ENCODE measurements at regions not wholly inside any gene's neighbourhood (a gene's known extent, or its start where the extent isn't known, plus 50 kb on each side); places are given as distances from the start of the nearest gene placed in this dataset.
"Not testable (repeated sequence)": the region's sequence is repeated elsewhere in the genome, so short reads cannot be mapped to it uniquely, and the experiment has no call there.

- H3K4me3 ChIP-seq; H3K27ac ChIP-seq; H3K9me3 ChIP-seq (replicated peaks); H3K36me3 ChIP-seq; DNase-seq (ENCODE audit: low read depth in 1 of 2, low spot score in 2 of 2); H3K27me3 ChIP-seq (replicated peaks); H3K4me1 ChIP-seq (replicated peaks): not testable (repeated sequence)
Observed at GRCh38 chr14:40629551-40630137, 977.0 kb upstream of the LRFN5 start.

DNA sequence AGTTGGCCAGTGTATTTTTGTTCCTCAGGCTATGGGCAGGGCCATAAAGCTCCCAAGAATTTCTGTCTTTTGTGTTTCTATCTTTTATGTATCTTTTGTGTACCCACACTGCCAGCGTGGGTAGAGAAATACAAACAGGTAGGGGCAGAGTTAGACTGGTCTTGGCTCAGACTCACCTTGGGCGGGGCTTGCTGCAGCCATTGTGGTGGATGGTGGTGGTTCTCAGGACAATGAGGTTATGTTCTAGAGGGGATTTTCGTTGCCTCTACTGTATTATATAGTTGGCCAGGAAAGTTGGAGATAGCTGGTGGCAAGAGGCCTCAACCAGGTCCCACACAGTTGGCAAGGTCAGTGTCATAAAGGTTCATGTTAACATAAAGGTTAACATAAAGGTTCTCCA, 977.5 kb upstream of the LRFN5 start:
- DNase-seq (ENCODE audit: low read depth in 1 of 2, low spot score in 2 of 2), result no peak
- H3K4me1 ChIP-seq (replicated peaks), result no peaks in the 10 kb centered on the region

GRCh38 chr14:40623643-40624042, 983.0 kb upstream of the LRFN5 start:
- no peak overlapping the region for H3K27ac ChIP-seq
- H3K36me3 ChIP-seq, result no peaks in the 10 kb centered on the region
- no peak overlapping the region for H3K4me3 ChIP-seq
- H3K9me3 ChIP-seq (replicated peaks), result no peaks in the 10 kb centered on the region
- H3K4me1 ChIP-seq (replicated peaks), result no peaks in the 10 kb centered on the region
- DNase-seq (ENCODE audit: low read depth in 1 of 2, low spot score in 2 of 2), result no peak
- H3K27me3 ChIP-seq (replicated peaks), result no peaks in the 10 kb centered on the region

More for the DNA sequence above, 977.5 kb upstream of the LRFN5 start:
- Histone ChIP-seq H3K27me3 (replicated peaks) (no peaks in the 10 kb centered on the region), H3K27ac (no peak overlapping the region), H3K36me3 (no peaks in the 10 kb centered on the region), H3K4me3 (no peak overlapping the region), H3K9me3 (replicated peaks) (no peaks in the 10 kb centered on the region)

GRCh38 chr14:40618225-40618898, 988.3 kb upstream of the LRFN5 start:
- Histone ChIP-seq H3K4me3 (no peak overlapping the region), H3K27me3 (replicated peaks) (no peaks in the 10 kb centered on the region), H3K27ac (no peak overlapping the region), H3K9me3 (replicated peaks) (no peaks in the 10 kb centered on the region), H3K36me3 (no peaks in the 10 kb centered on the region), H3K4me1 (replicated peaks) (no peaks in the 10 kb centered on the region)
- no peak for DNase-seq (ENCODE audit: low read depth in 1 of 2, low spot score in 2 of 2)

DNA sequence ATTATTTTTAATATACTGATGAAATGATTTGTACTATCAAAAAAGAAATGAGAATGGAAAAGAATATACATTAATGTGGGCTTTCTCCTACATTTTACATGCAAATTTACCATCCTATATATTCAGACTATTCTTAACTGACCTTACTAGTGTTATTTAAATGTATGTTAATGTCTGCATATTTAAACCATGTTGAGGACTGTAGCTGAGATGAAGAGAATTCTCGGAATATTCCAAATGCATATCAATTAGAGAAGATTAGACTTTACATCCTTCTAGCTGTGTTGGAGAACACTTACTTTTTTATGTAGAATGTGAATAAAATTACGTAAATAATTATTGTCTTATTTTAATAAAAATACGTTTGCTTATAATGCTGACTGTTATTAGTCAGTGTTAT, 990.1 kb upstream of the LRFN5 start:
- Histone ChIP-seq H3K27ac (no peak overlapping the region), H3K9me3 (replicated peaks) (no peaks in the 10 kb centered on the region)

GRCh38 chr14:40601063-40601462, 1005.6 kb upstream of the LRFN5 start:
- Histone ChIP-seq H3K36me3 (no peaks in the 10 kb centered on the region), H3K4me1 (replicated peaks) (no peaks in the 10 kb centered on the region), H3K27me3 (replicated peaks) (no peaks in the 10 kb centered on the region), H3K9me3 (replicated peaks) (no peaks in the 10 kb centered on the region), H3K27ac (no peak overlapping the region), H3K4me3 (no peak overlapping the region)
- no peak for DNase-seq (ENCODE audit: low read depth in 1 of 2, low spot score in 2 of 2)

More for the DNA sequence above, 990.1 kb upstream of the LRFN5 start:
- Histone ChIP-seq H3K4me3 (no peak overlapping the region), H3K27me3 (replicated peaks) (no peaks in the 10 kb centered on the region), H3K36me3 (no peaks in the 10 kb centered on the region), H3K4me1 (replicated peaks) (no peaks in the 10 kb centered on the region)
- no peak for DNase-seq (ENCODE audit: low read depth in 1 of 2, low spot score in 2 of 2)

- H3K36me3 ChIP-seq, result no peaks in the 10 kb centered on the region
- no peaks in the 10 kb centered on the region for H3K9me3 ChIP-seq (replicated peaks)
- no peaks in the 10 kb centered on the region for H3K27me3 ChIP-seq (replicated peaks)
- no peak overlapping the region for H3K4me3 ChIP-seq
- no peak for DNase-seq (ENCODE audit: low read depth in 1 of 2, low spot score in 2 of 2)
- H3K27ac ChIP-seq, result no peak overlapping the region
- H3K4me1 ChIP-seq (replicated peaks), result no peaks in the 10 kb centered on the region
Observed at GRCh38 chr14:40599725-40600124, 1007.0 kb upstream of the LRFN5 start.

DNA sequence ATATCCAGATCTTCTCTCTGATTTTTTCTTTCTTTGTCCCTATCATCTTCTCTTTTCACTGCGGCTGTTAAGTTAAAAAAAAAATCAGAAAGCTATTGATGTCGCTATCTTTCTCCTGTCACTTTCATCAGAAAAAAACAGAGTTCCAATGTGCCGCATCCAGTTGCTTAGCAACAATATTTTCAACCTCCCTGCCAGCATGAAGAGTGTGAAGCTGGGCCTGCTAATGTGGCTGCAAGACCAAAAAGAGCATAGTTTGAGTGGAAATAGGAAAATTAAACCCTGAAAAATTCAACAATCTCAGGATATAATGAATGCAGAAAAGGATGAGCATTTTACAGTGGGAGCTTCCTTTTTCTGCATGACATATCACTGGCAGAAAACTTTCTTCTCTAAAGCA, 1025.4 kb upstream of the LRFN5 start:
- Histone ChIP-seq H3K4me3 (no peak overlapping the region), H3K36me3 (no peaks in the 10 kb centered on the region), H3K9me3 (replicated peaks) (no peaks in the 10 kb centered on the region), H3K4me1 (replicated peaks) (no peaks in the 10 kb centered on the region), H3K27ac (no peak overlapping the region), H3K27me3 (replicated peaks) (no peaks in the 10 kb centered on the region)
- DNase-seq (ENCODE audit: low read depth in 1 of 2, low spot score in 2 of 2), result no peak

GRCh38 chr14:40576880-40577478, 1029.7 kb upstream of the LRFN5 start:
- Histone ChIP-seq H3K9me3 (replicated peaks) (no peaks in the 10 kb centered on the region), H3K27ac (no peak overlapping the region), H3K27me3 (replicated peaks) (no peaks in the 10 kb centered on the region), H3K4me1 (replicated peaks) (no peaks in the 10 kb centered on the region), H3K36me3 (no peaks in the 10 kb centered on the region), H3K4me3 (no peak overlapping the region)
- no peak for DNase-seq (ENCODE audit: low read depth in 1 of 2, low spot score in 2 of 2)

DNA sequence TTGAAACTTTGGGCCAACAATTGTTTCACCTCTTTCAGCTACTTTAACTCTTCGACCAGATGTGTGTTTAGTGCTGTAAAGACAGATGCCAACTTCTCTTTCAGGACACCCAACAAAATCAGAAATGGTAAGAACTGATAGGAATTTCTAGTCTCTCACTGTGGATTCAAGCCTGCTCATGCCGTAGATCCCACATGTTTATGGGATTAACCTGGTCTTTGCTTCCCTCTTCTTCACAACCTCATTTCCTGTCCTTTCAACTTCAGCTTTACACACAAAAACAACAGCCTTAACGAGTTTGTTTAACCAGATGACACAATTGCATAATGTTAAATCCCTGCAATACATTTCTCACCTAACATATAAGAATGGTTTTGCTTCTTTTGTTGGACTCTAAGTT, 1031.9 kb upstream of the LRFN5 start:
- Histone ChIP-seq H3K36me3 (no peaks in the 10 kb centered on the region), H3K4me1 (replicated peaks) (no peaks in the 10 kb centered on the region), H3K4me3 (no peak overlapping the region), H3K27ac (no peak overlapping the region), H3K27me3 (replicated peaks) (no peaks in the 10 kb centered on the region), H3K9me3 (replicated peaks) (no peaks in the 10 kb centered on the region)
- no peak for DNase-seq (ENCODE audit: low read depth in 1 of 2, low spot score in 2 of 2)

- no peak for DNase-seq (ENCODE audit: low read depth in 1 of 2, low spot score in 2 of 2)
- Histone ChIP-seq H3K27ac (no peak overlapping the region), H3K4me3 (no peak overlapping the region), H3K27me3 (replicated peaks) (no peaks in the 10 kb centered on the region), H3K4me1 (replicated peaks) (no peaks in the 10 kb centered on the region), H3K36me3 (no peaks in the 10 kb centered on the region), H3K9me3 (replicated peaks) (no peaks in the 10 kb centered on the region)
Observed at GRCh38 chr14:40525314-40525713, 1081.4 kb upstream of the LRFN5 start.

GRCh38 chr14:40523123-40523522, 1083.6 kb upstream of the LRFN5 start:
- no peak for DNase-seq (ENCODE audit: low read depth in 1 of 2, low spot score in 2 of 2)
- Histone ChIP-seq H3K4me1 (replicated peaks) (no peaks in the 10 kb centered on the region), H3K4me3 (no peak overlapping the region), H3K27ac (no peak overlapping the region), H3K36me3 (no peaks in the 10 kb centered on the region), H3K27me3 (replicated peaks) (no peaks in the 10 kb centered on the region), H3K9me3 (replicated peaks) (no peaks in the 10 kb centered on the region)

- Histone ChIP-seq H3K9me3 (replicated peaks) (no peaks in the 10 kb centered on the region), H3K4me3 (no peak overlapping the region), H3K4me1 (replicated peaks) (no peaks in the 10 kb centered on the region), H3K36me3 (no peaks in the 10 kb centered on the region), H3K27me3 (replicated peaks) (no peaks in the 10 kb centered on the region), H3K27ac (no peak overlapping the region)
- DNase-seq (ENCODE audit: low read depth in 1 of 2, low spot score in 2 of 2), result no peak
Observed at GRCh38 chr14:40494483-40494882, 1062.2 kb upstream of the FBXO33 start.

GRCh38 chr14:40487824-40488223, 1055.6 kb upstream of the FBXO33 start:
- Histone ChIP-seq H3K27ac (no peak overlapping the region), H3K36me3 (no peaks in the 10 kb centered on the region), H3K9me3 (replicated peaks) (no peaks in the 10 kb centered on the region), H3K27me3 (replicated peaks) (no peaks in the 10 kb centered on the region), H3K4me3 (no peak overlapping the region), H3K4me1 (replicated peaks) (no peaks in the 10 kb centered on the region)
- no peak for DNase-seq (ENCODE audit: low read depth in 1 of 2, low spot score in 2 of 2)
